ENCODE measurements at regions not wholly inside any gene's neighbourhood (a gene's known extent, or its start where the extent isn't known, plus 50 kb on each side); places are given as distances from the start of the nearest gene placed in this dataset.

- TF ChIP-seq POLR2A (IDR thresholded peaks at IDR 0.05) (no peak), CTCF (IDR thresholded peaks at IDR 0.05) (no peak)
These were observed 95.7 kb upstream of the ACSL1 start for GRCh38 chr4:184921456-184921855.
